ENCODE measurements at regions not wholly inside any gene's neighbourhood (a gene's known extent, or its start where the extent isn't known, plus 50 kb on each side); places are given as distances from the start of the nearest gene placed in this dataset.

GRCh38 chr4:138938366-138938690 is 77.3 kb upstream of the NOCT start:
- no peak for TF ChIP-seq EP300 (IDR thresholded peaks at IDR 0.05)
- peak in 1 of 2 donors; percentile 14 for TF ChIP-seq CTCF (IDR thresholded peaks at IDR 0.05)
- no peak for TF ChIP-seq POLR2AphosphoS5 (IDR thresholded peaks at IDR 0.05)
- TF ChIP-seq POLR2A (IDR thresholded peaks at IDR 0.05) = no peak
